GM12878 (cell line): ENCODE measurements at regions not wholly inside any gene's neighbourhood (a gene's known extent, or its start where the extent isn't known, plus 50 kb on each side); places are given as distances from the start of the nearest gene placed in this dataset.

Experiments
- EP300 ChIP-seq, 2 experiments: fragments of 150-350 bp in 1 of 2; IDR thresholded peaks; 2 replicates each; pipeline ENCODE4 v1.6.1; 2011 to 2012; ENCODE audit warnings: low read depth in 2 of 2, low read length in 2 of 2, borderline replicate concordance in 1 of 2, improper control_type of control experiment in 1 of 2, inconsistent platforms in 1 of 2; ENCODE audit not compliant: control insufficient read depth in 1 of 2
- EZH2 ChIP-seq: IDR thresholded peaks from 2 replicates; pipeline ENCODE4 v1.6.1; 2012; ENCODE audit warnings: low read depth, mild to moderate bottlenecking, control low read depth, inconsistent platforms, low read length, borderline replicate concordance; ENCODE audit not compliant: control insufficient read depth
- FOXK2 ChIP-seq: fragments of 450-650 bp; IDR thresholded peaks from 2 replicates; pipeline ENCODE4 v1.6.1; 2017; ENCODE audit warnings: mild to moderate bottlenecking, moderate library complexity
- MTA3 ChIP-seq: IDR thresholded peaks from 2 replicates; pipeline ENCODE4 v1.6.1; 2012; ENCODE audit warnings: low read length, inconsistent platforms, borderline replicate concordance
- SMAD1 ChIP-seq: fragments of 450-650 bp; IDR thresholded peaks from 2 replicates; pipeline ENCODE4 v1.6.1; 2018; ENCODE audit warnings: mild to moderate bottlenecking, low read depth; ENCODE audit not compliant: partially characterized antibody
- SPI1 ChIP-seq: IDR thresholded peaks from 2 replicates; pipeline ENCODE4 v1.6.1; 2011; ENCODE audit warnings: low read depth, mild to moderate bottlenecking, low read length, moderate library complexity, borderline replicate concordance; ENCODE audit not compliant: insufficient read depth
- ZNF622 ChIP-seq: fragments of 450-650 bp; IDR thresholded peaks from 2 replicates; pipeline ENCODE4 v1.6.1; 2017; ENCODE audit warnings: mild to moderate bottlenecking, inconsistent platforms
- TF ChIP-seq, protein P1 (sequence below): IDR thresholded peaks from 2 replicates; pipeline ENCODE4 v1.6.1; 2012; ENCODE audit warnings: improper control_type of control experiment, low read depth, low read length; ENCODE audit not compliant: insufficient replicate concordance
- TF ChIP-seq, protein P2 (sequence below): fragments of 450-650 bp; IDR thresholded peaks from 2 replicates; pipeline ENCODE4 v1.6.1; 2017; ENCODE audit warnings: low read depth, mild to moderate bottlenecking, moderate library complexity

DNA sequence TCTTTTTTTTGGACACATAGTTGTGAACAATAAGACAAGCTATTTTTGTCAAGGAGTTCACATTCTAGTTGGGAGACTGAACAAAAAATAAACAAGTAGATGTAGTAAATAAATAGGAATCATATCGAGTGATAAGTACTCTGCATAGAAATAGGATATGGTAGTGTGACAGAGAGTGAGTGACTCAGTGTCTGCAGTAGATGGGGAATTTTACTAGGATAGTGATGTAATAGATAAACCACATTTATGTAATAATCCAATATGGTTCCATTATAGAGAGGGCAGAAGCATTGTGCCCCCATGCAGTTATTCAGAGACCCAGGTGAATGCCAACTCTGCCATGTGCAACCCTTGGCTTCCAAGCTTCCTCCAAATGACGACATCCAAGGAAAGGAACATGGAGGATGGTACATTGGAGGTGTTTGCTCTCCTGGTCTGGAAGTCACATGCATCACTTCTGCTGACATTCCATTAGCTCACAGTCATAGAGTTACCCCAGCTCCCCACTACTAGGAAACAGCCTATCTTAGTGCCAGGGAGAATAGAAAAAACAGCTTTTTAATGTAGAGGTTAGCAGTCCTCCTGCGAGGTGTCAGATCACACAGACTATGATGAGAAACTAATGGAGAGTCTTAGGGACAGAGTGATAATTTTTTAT lies 595.4 kb downstream of the NYAP2 start (continued):
- TF ChIP-seq EP300 (IDR thresholded peaks at IDR 0.05; ENCODE audit: borderline replicate concordance in 1 of 2, control insufficient read depth in 1 of 2, low read depth in 2 of 2, low read length in 2 of 2), result no peak
- TF ChIP-seq SMAD1, result no peak
- TF ChIP-seq, protein P1, sequence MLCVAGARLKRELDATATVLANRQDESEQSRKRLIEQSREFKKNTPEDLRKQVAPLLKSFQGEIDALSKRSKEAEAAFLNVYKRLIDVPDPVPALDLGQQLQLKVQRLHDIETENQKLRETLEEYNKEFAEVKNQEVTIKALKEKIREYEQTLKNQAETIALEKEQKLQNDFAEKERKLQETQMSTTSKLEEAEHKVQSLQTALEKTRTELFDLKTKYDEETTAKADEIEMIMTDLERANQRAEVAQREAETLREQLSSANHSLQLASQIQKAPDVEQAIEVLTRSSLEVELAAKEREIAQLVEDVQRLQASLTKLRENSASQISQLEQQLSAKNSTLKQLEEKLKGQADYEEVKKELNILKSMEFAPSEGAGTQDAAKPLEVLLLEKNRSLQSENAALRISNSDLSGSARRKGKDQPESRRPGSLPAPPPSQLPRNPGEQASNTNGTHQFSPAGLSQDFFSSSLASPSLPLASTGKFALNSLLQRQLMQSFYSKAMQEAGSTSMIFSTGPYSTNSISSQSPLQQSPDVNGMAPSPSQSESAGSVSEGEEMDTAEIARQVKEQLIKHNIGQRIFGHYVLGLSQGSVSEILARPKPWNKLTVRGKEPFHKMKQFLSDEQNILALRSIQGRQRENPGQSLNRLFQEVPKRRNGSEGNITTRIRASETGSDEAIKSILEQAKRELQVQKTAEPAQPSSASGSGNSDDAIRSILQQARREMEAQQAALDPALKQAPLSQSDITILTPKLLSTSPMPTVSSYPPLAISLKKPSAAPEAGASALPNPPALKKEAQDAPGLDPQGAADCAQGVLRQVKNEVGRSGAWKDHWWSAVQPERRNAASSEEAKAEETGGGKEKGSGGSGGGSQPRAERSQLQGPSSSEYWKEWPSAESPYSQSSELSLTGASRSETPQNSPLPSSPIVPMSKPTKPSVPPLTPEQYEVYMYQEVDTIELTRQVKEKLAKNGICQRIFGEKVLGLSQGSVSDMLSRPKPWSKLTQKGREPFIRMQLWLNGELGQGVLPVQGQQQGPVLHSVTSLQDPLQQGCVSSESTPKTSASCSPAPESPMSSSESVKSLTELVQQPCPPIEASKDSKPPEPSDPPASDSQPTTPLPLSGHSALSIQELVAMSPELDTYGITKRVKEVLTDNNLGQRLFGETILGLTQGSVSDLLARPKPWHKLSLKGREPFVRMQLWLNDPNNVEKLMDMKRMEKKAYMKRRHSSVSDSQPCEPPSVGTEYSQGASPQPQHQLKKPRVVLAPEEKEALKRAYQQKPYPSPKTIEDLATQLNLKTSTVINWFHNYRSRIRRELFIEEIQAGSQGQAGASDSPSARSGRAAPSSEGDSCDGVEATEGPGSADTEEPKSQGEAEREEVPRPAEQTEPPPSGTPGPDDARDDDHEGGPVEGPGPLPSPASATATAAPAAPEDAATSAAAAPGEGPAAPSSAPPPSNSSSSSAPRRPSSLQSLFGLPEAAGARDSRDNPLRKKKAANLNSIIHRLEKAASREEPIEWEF, result no peak
- TF ChIP-seq MTA3, result no peak
- TF ChIP-seq FOXK2, result no peak
- TF ChIP-seq EZH2, result no peak
- TF ChIP-seq ZNF622, result no peak
- TF ChIP-seq, protein P2, sequence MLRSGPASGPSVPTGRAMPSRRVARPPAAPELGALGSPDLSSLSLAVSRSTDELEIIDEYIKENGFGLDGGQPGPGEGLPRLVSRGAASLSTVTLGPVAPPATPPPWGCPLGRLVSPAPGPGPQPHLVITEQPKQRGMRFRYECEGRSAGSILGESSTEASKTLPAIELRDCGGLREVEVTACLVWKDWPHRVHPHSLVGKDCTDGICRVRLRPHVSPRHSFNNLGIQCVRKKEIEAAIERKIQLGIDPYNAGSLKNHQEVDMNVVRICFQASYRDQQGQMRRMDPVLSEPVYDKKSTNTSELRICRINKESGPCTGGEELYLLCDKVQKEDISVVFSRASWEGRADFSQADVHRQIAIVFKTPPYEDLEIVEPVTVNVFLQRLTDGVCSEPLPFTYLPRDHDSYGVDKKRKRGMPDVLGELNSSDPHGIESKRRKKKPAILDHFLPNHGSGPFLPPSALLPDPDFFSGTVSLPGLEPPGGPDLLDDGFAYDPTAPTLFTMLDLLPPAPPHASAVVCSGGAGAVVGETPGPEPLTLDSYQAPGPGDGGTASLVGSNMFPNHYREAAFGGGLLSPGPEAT, result no peak
- TF ChIP-seq SPI1, result no peak
